ENCODE measurements at regions not wholly inside any gene's neighbourhood (a gene's known extent, or its start where the extent isn't known, plus 50 kb on each side); places are given as distances from the start of the nearest gene placed in this dataset.
"Not testable (repeated sequence)": the region's sequence is repeated elsewhere in the genome, so short reads cannot be mapped to it uniquely, and the experiment has no call there.

DNA sequence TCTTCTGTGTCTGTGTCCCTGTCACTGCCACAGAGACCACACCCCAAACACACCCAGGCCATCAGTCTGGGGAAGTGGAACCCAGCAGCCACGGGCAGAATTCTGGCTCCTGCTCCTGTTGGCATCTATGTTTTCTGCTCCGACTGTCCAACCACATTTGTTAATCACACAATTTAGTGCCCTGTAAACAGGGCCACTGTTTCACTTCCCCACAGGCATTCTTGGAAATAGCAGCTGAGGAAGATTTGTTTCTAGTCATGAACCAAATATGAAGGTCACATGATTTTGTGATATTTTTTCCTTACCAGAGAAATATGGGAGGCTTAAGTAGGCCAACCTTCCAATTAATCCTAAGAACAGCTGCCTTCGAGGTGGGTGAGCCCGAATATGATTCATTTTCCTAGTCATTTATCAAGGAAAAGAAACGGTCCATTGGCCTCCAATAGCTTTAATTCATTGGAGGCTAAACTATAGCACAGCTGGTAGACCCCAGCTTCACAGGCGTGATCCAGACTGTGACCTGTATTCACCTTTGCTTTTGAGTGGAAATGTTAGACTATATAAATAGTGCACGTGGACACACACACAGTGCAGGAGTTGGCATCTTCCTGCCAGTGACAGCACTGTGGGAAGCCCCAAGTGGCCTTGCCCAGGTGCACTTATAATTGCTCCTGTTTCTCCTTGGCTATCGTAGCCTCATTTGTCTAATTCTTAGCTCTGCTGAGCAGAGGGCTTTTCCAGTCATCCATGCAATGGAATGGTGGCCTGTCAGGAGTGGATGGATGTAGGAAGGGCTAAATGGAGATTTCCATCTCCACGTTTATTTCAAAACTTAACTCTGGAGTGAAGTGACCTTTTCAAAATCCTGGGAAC lies 267.9 kb downstream of the LPIN1 start:
- Histone ChIP-seq H3K27me3 (no peaks in the 10 kb centered on the region), H3K4me3 (no peak overlapping the region), H3K4me2 (no peak overlapping the region), H4K20me1 (no peaks in the 10 kb centered on the region), H3K9ac (no peak overlapping the region), H3K27ac (no peak overlapping the region), H3K36me3 (no peaks in the 10 kb centered on the region), H3K9me3 (peaks cover 12% of the 10 kb centered on the region), H3K4me1 (peaks cover 8% of the 10 kb centered on the region)
- TF ChIP-seq Cebpa-rat (IDR thresholded peaks at IDR 0.05), result no peak

DNA sequence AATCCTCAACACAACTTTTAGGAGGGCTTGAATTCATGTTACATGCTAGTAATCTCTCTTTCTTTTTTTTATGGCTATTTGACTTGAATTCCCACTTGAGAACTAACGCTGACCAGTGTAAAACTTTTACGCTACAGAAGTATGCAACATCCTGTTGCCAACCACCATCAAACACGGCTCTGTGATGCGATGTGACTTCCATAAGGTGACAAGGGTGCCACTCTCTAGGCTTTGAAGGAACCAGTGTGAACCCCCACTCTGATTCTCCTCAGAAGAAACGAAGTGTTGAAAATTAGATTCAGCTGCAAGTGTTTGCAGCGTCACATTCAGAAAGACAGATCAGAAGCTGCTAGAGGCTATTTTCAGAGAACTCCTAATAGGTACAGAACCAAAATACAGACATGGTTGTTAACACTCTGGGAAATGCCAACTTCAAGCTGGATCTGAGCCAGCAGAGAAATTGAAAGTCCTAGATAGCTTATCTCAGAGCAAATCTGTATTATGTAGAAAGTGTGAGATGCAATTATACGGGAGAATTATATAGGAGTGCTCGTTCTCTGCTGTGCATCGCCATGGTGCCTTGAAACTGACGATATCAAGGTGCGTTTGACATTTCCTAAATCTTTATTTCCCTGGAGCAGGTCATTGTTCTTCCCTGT lies 271.2 kb downstream of the LPIN1 start:
- TF ChIP-seq Cebpa-rat (IDR thresholded peaks at IDR 0.05), result no peak

GRCh38 chr2:12018726-12019125 lies 272.3 kb downstream of the LPIN1 start:
- H3K9me3 ChIP-seq, result peaks cover 54% of the 10 kb centered on the region
- H3K4me2 ChIP-seq, H3K36me3 ChIP-seq, H4K20me1 ChIP-seq, H3K4me1 ChIP-seq, H3K4me3 ChIP-seq, H3K27me3 ChIP-seq, H3K27ac ChIP-seq, H3K9ac ChIP-seq: not testable (repeated sequence)

More for the DNA sequence above, 271.2 kb downstream of the LPIN1 start:
- peaks cover 45% of the 10 kb centered on the region for H3K9me3 ChIP-seq
- no peak overlapping the region for H3K9ac ChIP-seq
- H3K4me1 ChIP-seq, result no peaks in the 10 kb centered on the region; the same call in 1 of the 2 replicates
- peaks cover 9% of the 10 kb centered on the region; the same call in 1 of the 2 replicates for H3K36me3 ChIP-seq
- no peaks in the 10 kb centered on the region for H4K20me1 ChIP-seq
- H3K4me3 ChIP-seq, result no peak overlapping the region
- no peak overlapping the region for H3K27ac ChIP-seq
- no peak overlapping the region for H3K4me2 ChIP-seq
- H3K27me3 ChIP-seq, result no peaks in the 10 kb centered on the region

DNA sequence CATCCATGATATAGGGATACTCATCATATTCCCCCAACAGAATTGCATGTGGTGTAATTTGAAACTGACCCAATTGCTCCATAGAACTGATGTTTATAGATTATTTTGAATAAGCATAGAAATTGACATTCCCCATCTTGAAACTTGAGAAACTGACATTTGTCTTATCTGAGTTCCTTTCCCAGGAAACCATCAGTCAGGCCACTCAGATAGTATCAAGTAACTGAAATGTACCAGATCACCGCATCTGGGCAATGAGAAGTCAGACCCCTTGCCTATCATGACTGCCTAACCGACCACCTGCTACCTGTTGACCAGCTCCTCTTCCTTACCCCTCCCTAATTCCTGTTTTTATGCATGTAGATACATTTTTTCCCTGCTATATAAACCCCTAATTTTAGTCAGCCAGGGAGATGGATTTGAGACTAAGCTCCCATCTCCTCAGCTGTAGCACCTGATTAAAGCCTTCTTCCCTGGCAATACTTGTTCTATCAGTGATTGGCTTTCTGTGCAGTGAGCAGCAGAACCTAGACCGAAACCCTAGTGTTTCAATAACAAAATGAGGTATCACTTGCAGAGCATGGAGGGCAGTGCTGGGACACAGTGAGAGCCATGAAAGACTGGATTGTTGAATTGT lies 274.5 kb downstream of the LPIN1 start:
- H3K27me3 ChIP-seq, result no peaks in the 10 kb centered on the region
- no peak for TF ChIP-seq Cebpa-rat (IDR thresholded peaks at IDR 0.05)
- peaks cover 54% of the 10 kb centered on the region for H3K9me3 ChIP-seq
- no peak overlapping the region for H3K9ac ChIP-seq
- H4K20me1 ChIP-seq, result no peaks in the 10 kb centered on the region
- no peak overlapping the region for H3K27ac ChIP-seq
- H3K4me3 ChIP-seq, result peak overlapping the region; percentile 3; the same call in 1 of the 2 replicates
- H3K4me1 ChIP-seq, result no peaks in the 10 kb centered on the region
- no peak overlapping the region for H3K4me2 ChIP-seq
- peaks cover 9% of the 10 kb centered on the region; the same call in 1 of the 2 replicates for H3K36me3 ChIP-seq

DNA sequence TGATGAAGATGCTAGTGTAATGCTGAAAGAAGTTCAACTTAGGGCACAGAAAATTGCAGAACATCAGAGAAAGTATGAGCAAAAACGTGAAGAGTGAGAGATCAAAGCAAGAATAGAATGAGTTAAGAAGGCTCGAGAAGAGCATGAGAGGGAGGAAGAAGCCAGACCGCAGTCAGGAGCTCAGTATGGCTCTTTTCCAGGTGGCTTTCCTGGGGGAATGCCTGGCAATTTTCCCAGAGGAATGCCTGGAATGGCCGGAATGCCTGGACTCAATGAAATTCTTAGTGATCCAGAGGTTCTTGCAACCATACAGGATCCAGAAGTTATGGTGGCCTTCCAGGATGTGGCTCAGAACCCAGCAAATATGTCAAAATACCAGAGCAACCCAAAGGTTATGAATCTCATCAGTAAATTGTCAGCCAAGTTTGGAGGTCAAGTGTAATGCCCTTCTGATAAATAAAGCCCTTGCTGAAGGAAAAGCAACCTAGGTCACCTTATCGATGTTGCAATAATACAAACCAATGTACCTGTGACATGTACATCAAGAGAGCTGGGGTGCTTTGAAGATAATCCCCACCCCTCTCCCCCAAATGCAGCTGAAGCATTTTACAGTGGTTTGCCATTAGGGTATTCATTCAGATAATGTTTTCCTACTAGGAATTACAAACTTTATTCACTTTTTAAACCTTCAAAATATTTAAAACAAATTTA lies 277.9 kb downstream of the LPIN1 start:
- H3K4me2 ChIP-seq, H3K27ac ChIP-seq, H3K9ac ChIP-seq, H4K20me1 ChIP-seq, H3K36me3 ChIP-seq, H3K27me3 ChIP-seq, H3K4me3 ChIP-seq, H3K4me1 ChIP-seq: not testable (repeated sequence)
- H3K9me3 ChIP-seq, result peaks cover 46% of the 10 kb centered on the region

GRCh38 chr2:12027136-12027535 lies 280.7 kb downstream of the LPIN1 start:
- TF ChIP-seq Cebpa-rat (IDR thresholded peaks at IDR 0.05), result no peak
- Histone ChIP-seq H3K4me2 (no peak overlapping the region), H3K27me3 (no peaks in the 10 kb centered on the region), H4K20me1 (no peaks in the 10 kb centered on the region), H3K27ac (no peak overlapping the region), H3K4me3 (no peak overlapping the region), H3K4me1 (peaks cover 18% of the 10 kb centered on the region), H3K36me3 (no peaks in the 10 kb centered on the region), H3K9me3 (peaks cover 22% of the 10 kb centered on the region), H3K9ac (no peak overlapping the region)

DNA sequence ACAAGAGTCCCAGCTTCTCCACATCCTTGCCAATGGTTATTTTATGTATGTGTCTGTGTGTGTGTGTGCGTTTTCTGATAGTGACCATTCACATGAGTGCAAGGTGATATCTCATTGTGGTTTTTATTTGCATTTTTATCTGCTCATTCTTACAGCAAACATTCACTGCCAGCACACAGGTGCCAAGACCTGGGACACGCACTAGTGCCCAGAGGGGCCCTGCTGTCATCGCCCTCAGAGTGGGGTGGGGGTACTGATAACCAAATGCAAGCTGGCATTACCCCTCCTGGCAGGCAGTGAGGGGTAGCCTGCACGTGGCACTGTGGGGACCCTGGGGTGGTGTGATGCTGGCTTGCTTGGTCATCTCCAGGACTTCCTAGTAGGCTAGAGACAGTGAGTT lies 285.4 kb downstream of the LPIN1 start:
- no peak for TF ChIP-seq Cebpa-rat (IDR thresholded peaks at IDR 0.05)
- Histone ChIP-seq H3K9ac (no peak overlapping the region), H4K20me1 (no peaks in the 10 kb centered on the region), H3K27me3 (no peaks in the 10 kb centered on the region), H3K4me2 (peak overlapping the region; percentile 84), H3K4me1 (peaks cover 65% of the 10 kb centered on the region), H3K27ac (peak overlapping the region; percentile 61), H3K4me3 (no peak overlapping the region), H3K36me3 (no peaks in the 10 kb centered on the region), H3K9me3 (0 out of 2 replicates have a peak, but pooled peaks cover 8% of the 10 kb centered on the region)

DNA sequence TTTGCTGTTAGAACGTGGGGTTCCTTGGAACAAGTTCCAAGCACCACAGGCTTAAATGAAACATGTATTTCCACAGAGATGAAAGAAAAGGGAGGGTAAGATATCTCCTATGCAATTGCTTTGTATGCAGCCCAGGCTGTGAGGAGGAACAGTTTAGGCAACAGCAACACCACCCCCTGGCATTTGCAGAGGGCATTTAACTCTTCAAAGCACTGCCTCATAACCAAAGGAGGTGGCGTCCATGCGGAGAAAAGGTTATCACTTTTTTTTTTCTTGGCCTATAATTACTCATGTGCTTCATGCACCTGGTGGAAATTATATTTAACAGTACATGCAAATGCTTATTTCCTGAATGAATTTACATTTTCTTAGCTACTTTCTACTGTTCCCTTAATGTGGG lies 286.0 kb downstream of the LPIN1 start:
- Histone ChIP-seq H4K20me1 (no peaks in the 10 kb centered on the region), H3K4me1 (peaks cover 66% of the 10 kb centered on the region), H3K27ac (peak overlapping the region; percentile 81), H3K27me3 (no peaks in the 10 kb centered on the region), H3K4me2 (peak overlapping the region; percentile 84), H3K4me3 (no peak overlapping the region), H3K36me3 (no peaks in the 10 kb centered on the region), H3K9me3 (0 out of 2 replicates have a peak, but pooled peaks cover 8% of the 10 kb centered on the region), H3K9ac (no peak overlapping the region)
- no peak for TF ChIP-seq Cebpa-rat (IDR thresholded peaks at IDR 0.05)

GRCh38 chr2:12032975-12033374 lies 286.5 kb downstream of the LPIN1 start:
- peak overlapping the region; percentile 81 for H3K27ac ChIP-seq
- no peak for TF ChIP-seq Cebpa-rat (IDR thresholded peaks at IDR 0.05)

More at GRCh38 chr2:12032975-12033374, 286.5 kb downstream of the LPIN1 start:
- Histone ChIP-seq H3K9me3 (0 out of 2 replicates have a peak, but pooled peaks cover 4% of the 10 kb centered on the region), H3K27me3 (no peaks in the 10 kb centered on the region), H3K36me3 (no peaks in the 10 kb centered on the region), H3K4me2 (peak overlapping the region; percentile 84), H3K4me1 (peaks cover 68% of the 10 kb centered on the region), H3K9ac (peak overlapping the region; percentile 64), H3K4me3 (no peak overlapping the region), H4K20me1 (no peaks in the 10 kb centered on the region)
